GM18870 (cell line): ENCODE measurements at regions not wholly inside any gene's neighbourhood (a gene's known extent, or its start where the extent isn't known, plus 50 kb on each side); places are given as distances from the start of the nearest gene placed in this dataset.

ENCODE experiments used
- ATAC-seq: cut with Tn5 transposase; IDR thresholded peaks from one replicate; pipeline ENCODE4 v1.9.1; 2021; ENCODE audit warnings: moderate library complexity; ENCODE audit not compliant: unreplicated experiment

DNA sequence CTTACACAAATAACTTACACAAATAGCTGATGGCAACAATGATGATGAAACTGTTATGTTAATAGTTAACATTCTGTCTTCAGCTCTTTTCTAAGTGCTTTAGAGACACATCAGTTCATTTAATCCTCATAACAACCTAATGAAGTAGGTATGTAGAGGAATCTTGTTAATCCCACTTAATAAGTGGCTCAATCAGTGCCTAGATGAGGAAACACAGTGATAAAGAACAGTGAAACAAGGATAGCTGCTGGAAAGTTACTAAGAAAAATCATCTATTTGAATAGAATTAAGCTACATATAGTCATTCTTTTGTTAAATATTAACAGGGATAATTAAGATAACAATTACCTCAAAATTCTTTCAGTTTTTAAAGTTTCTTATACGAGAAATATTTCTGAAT, 487.6 kb downstream of the ARL4A start:
- no peak for ATAC-seq

DNA sequence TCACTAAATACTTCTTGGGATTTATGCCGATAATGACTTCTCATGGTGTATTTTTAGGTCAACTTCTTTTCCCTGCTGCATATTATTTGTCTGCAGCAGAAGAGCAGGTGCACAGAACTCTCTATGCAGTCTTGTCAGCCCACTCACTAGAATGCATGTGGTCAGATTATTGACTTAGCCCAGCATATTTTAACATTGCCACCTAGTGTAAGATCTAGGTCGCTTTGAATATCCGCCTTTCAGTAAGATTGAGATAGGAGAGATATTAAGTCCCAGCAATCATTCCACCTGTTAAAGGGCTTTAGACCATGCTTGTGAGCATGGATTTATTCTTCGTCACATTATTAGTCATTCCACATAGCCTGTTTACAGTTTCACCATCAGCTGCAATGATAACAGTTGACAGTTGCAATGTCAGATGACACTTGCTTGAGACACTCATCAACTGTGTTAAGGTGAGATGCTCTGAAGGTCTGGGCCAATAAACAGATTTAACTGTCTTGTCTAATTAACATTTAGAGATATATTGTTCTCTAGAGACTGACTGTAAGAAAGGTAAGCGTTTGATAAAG, 491.7 kb downstream of the ARL4A start:
- ATAC-seq, result no peak

DNA sequence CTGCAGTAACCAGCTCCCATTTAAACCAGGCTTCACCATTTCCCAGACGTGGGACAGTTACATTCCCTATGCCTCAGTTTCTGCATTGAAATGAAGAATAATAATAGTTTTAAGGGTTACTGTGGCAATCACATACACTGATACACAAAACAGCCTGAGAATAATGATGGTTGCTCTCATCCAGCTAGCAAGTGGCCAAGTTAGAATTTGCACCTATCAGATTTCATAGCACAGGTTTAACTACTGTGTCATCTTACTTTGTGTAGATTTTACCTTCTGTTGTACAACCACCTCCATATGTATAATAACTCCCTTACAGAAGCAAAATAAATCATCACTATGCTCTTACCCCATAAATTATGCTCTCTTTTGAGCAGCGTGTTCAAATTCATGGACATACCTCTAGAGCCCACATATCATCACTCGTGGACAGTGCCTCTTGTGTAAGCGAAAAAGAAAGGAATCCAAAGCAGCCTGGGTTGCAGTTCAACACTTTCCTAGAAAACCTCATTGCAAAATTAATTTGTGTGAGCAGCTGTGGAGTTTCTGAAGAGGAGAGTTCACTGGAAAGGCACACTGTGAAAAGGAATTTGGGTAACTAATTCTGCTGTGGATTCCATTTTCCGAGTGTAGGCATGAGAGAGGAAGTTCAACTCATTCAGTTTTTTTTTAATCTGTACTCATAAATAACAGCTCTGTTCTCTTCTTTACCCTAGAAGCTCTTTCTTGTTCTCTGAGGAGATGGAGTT, 492.5 kb downstream of the ARL4A start:
- no peak for ATAC-seq

DNA sequence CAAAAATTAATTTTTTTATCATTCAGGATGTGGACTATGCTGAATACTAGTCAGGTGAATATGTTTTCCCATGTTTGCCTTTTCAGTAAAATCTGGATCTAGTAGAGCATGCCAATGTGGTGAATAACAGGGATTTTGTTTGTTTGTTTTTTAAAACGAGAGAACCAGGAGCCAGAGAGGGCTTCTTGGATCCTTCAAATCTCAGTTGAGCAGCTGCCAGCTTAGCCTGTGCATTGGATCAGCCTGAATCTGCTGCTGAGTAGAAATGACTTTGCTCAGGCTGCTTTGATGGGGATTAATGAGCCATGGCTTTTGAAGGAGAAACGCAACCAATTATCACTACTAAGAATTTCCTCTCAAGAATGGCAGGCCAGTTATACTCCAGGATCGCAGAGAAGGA, 493.8 kb downstream of the ARL4A start:
- no peak for ATAC-seq

DNA sequence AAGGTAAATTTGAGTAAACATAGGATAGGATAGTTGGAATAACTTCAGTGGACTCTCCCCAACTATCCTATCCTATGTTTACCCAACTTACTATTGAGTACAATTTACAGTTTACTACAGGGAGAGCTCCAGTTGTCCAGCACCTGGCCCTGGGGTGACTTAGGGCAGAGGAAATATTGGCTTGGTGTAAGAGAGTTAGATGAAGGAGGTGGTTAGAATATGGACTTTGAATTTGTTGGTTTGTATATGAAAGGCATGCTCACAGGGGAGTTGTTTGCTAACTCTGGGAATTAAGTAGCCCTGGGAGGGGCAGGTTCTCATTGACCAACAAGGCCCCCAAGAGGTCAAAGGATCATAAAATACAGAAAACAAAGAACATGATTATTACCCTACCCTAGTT, 497.7 kb downstream of the ARL4A start:
- ATAC-seq, result no peak

DNA sequence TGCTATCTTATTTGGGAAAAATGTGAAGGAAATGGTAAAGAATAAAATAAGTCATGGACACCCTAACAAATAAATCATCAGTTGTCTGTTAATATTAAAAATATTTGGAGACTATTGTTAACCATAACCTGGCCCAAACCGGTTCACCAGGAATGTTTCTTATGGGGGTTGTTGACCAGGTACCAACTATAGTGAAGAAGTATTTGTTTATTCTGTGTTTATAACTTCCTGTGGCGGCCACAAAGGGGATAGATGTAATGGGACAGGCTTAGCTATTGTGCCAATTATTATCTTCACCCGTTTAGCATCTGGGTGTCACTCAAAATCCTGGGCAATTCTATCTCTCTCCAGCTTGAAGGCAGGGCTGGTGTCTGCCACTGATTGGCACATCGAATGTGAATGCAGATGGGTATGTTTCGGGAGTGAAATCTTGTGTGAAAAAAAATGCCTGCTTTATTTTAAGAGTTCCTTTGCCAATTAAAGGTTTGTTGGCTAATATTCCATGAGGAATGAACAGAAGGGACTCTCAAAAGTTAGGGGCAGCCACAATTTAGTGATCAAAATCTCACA, 500.9 kb downstream of the ARL4A start:
- no peak for ATAC-seq

DNA sequence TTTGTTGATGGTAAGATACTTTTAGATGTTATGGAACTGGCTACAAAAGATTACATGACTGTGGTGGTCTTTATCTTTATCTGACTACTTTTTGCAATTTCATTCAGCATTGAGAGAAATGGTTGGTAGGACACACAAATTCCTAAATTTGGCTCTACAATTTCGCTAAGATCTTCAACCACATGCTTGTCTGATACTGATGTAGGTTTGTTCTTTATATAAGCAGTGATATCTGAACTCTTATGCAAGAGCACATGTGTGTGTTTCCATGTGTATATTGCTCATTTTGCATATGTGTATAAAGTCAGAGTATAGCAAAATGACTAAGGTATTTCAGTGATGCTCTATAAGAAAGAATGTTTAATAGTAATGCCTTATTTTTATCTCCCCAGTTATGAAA, 501.5 kb downstream of the ARL4A start:
- ATAC-seq, result no peak

DNA sequence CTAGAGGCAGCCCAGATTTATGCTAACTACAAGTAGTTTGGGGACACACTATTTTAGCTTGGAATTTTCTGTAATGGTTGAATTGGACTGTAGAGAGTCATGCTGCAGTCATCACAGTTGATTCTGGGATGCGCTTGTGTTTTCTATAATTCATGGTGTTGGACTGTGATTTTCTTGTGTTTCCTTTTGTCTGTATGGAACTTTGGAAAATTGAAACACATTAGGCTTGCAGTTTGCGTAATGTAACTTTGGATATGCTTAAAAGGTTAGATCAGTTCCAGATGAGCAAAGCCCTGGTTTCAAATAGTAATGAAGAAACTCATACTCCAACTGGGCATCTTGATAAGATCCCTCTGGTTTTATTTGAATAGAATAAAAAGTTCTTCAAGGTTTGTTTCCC, 502.2 kb downstream of the ARL4A start:
- no peak for ATAC-seq

DNA sequence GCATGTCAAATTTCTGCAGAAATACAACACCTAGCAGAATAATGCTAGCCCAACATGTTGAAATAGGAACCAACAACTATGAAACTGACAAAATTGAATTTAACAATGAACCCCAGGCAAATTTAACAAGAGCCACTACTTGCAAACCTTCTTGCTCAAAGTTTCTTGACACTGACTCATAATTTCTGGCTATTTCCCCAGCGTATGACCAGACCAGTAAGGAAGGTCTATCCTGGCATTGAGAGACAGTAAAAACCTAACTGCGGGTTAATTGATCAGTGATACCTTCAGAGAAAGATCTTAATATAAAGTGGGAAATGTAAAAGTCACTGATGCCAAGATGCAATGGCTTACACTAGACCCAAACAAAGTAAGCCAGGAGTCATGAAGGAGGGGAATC, 510.1 kb downstream of the ARL4A start:
- no peak for ATAC-seq

DNA sequence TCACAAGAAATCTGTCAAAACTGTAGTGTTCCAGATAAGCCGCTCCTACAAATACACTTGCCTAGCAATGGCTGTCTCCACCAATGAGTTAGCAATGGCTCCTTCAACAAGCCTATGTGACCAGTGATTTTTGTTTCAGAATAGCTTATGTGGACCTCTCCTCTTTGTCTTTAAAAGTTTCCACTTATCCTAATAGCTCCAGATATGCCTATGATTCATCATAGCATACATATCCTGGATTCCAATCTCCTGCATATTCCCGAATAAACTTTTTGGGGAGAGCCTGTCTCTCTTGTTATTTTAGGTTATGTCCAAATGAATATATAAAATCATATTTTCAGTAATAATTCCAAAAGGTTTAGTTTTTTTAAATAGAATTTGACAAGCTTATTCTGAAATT, 510.6 kb downstream of the ARL4A start:
- ATAC-seq, result no peak

DNA sequence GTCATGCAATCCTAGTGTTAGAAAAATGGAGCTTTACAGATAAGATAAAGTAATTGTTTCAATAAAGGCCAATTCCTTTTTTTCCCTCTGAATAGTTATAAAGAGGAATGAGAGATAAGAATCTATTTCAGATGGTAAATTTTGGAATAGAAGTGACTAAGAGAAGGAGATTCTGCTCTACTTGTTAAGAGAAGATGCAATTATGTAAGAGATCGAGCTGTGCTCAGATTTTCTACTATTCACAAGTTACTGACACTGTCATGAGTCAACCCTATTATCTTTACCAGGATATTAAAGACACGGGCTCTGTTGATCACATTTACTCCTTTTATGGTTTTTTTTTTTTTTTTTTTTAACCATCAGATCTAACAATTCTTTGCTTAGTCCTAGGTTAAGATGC, 511.3 kb downstream of the ARL4A start:
- ATAC-seq, result no peak

DNA sequence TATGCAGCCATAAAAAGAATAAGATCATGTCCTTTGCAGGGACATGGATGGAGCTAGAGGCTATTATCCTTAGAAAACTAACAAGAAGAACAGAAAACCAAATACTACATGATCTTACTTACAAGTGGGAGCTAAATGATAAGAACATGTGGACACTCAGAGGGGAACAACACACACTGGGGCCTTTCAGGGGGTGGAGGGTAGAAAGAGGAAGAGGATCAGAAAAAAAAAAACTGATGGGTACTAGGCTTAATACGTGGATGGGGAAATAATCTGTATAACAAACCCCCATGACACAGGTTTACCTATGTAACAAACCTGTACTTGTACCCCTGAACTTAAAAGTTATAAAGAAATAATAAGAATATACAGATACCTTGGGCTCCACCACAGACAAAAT, 514.2 kb downstream of the ARL4A start:
- ATAC-seq, result no peak

DNA sequence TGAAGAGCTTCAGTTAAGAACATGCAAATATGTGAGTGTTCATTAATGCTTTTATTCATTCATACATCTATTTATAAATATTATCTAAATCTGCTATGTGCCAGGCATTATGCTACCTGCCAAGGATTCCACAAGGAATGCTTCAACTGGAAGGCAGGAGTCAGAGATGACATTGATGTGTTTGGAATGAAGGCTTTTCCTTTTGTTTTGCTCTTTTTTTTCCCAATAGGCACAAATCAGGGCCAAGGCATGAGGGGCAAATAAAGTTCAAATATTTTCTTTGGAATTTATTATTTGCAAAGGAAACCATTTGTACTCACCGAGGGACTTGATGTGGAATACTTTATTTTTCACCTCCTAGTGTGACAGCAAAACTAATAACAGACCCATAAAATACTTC, 530.3 kb downstream of the ARL4A start:
- ATAC-seq, result no peak

DNA sequence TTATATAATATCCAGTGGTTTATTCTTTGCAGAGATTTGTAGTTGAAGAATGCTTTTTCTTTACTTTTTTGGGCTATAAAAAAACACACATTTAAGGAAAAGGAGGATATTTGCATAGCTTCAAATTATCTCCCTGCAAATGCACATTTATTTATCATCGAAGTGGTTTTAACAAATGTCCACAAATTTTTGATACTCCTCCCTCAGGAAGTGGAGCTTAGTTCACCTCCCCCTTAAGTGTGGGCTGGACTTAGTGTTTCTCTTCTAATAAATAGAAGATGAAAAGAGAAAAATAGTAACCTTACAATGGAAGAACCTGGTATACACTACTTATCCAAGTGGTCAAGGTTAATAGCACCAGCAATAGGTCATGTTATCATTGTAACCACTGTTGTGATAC, 537.6 kb downstream of the ARL4A start:
- no peak for ATAC-seq

DNA sequence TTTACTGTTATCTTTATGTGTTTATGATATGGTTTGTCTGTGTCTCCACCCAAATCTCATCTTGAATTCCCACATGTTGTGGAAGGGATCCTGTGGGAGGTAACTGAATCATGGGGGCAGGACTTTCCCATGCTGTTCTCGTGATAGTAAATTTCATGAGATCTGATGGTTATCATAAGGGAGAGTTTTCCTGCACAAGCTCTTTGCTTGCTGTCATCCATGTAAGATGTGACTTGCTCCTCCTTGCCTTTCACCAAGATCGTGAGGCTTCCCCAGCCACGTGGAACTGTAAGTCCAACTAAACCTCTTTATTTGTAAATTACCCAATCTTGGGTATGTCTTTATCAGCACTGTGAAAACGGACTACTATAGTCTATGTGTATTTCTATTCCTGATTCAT, 539.0 kb downstream of the ARL4A start:
- ATAC-seq, result no peak

DNA sequence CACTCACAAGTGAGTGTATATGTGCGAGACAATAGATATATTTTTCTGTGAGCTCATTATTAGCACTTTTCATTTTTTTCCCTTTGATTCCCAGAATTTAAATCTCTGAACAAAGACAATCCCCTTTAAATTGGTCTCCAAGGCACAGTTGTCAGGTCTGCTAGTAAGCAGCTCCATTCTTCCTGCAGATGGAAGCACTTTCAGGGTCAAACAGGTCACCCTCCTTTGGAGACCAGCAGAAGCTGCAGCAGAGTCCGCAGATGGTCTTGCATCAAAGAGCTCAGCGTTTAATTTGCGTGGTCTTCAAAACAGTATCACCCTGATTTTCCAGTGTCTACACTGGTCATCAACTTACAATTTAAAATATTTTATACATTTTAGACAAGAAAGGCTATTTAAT, 543.8 kb downstream of the ARL4A start:
- no peak for ATAC-seq

DNA sequence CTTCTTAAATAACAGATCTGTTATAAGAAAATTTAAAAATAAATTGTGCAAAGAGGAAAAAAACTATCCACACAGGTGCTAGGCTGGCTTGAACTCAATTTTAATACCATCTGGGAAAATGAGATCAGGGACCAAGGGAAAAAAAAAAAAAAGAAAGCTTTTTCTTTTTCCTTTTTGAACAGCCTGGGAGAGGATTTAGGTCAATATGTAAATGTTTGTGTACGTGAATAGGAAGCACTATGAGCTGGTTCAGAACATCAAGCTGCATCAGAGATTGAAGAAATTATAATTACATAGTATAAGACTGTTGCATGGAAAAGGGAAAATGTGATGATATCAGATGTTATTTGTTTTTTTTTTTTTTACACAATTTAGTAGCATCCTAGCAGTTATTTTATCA, 548.0 kb downstream of the ARL4A start:
- no peak for ATAC-seq

DNA sequence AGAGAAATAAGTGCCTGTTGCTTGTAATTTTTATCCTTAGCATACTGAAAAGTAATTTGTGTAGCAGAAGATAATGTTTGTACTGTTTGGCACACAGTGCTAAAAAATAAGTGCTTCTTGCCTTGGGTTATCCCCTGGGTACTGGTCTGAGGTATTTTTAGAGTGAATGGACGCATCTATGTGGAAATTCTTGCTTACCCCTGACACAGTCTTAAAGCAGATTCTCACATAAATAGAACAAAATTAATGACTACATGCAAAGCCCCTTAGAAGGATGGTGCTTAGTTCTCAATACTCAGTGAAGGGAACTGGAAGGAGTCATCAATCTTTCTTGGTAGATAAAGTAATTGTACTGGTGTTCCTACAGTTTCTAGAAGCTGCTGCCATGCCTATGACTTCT, 548.6 kb downstream of the ARL4A start:
- ATAC-seq, result no peak

DNA sequence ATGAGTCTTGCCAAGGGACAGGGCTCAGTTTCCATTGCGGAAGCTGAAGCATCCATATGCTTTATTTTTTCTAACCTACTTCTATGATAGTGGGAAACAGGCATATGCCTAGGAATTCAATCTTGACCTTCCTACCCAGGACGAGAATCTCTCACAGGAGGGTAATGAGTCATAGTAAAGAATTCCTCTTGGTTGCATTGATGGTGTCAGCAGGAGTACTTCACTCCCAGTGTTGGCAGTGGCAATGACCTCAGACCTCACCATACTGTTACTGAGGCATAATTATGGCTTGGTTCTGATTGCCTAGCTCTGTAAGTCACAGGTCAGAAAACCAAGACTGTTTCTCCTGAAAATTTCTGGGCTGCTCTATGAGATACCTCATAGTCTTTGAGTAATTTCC, 552.9 kb downstream of the ARL4A start:
- ATAC-seq, result no peak

DNA sequence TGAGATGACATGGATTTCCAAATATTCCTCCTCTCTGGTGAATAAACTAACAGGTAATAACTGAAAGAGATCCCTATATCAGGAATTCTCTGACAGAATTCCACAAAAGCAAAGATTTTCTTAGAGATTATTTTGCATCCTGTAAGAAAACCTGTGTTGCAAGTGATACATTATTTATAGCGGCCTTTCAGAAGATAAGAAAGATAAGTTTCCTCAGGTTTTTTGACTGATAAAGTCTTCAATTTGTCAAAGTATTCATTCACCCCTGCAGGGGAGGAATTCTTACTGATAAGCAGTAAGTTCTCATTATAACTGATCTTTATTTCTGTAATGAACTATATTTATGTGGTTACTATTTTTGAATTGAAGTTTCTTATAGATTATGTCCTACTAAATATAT, 554.0 kb downstream of the ARL4A start:
- ATAC-seq, result no peak

DNA sequence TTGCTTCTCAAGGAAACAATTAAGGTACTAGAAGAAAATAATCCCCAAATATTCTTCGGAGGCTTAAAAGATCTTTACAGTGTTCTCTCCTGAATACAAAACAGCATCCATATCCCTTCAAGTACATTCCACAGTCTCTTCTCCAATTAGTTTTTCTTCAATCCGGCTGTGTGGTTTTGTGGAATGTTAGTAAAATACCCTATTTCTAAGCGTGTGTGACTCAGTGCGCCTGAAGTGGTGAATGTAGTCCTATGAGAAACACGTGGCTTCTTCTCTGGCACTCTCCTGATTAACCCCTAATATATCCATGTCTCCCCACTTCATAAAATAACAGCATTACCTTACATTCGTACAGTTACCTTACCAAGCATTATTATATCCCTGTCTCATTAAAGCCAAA, 570.2 kb downstream of the ARL4A start:
- ATAC-seq, result no peak

DNA sequence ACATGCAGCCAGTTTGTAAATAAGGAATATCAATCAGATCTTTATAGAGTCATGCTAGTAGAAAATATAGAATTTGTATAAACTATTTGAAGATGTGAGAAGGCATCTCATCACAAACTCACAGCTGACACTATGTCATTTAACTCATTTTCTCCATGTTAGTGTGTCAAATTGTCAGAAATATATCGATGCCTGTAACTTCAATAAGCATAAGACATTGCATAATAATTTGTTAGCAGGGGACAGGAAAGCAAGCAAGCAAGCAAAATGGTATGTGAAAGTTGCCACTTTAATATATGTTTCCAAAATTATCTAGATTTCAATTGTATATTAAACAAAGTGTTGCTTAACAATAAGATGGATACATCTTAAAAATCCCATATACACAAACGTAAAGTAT, 571.0 kb downstream of the ARL4A start:
- no peak for ATAC-seq

DNA sequence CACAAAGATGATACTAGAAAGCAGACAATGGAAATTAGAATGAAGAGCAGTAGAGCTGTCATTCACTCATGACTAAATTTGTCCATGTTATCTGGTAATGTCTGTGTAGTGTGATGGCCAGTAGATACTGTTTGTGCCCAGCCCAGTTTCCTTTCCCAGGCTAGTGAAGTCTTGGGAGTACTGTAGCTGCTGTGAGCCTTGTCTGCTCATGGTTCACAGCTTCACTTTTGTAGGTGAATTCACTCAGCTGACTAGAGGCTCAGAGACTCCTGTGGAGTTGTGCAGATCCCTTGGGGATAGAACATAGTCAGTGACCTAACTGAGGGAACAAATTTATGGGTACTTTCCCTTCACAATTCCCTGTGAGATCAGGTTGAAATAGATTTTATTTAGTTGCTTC, 572.5 kb downstream of the ARL4A start:
- ATAC-seq, result no peak
